Stimulated activated CD8-positive, alpha-beta memory T cell treated with anti-CD3 and anti-CD28 coated beads, Interleukin-2, amount 100 ng/mL, for 1 hour (primary cell): ENCODE measurements at regions not wholly inside any gene's neighbourhood (a gene's known extent, or its start where the extent isn't known, plus 50 kb on each side); places are given as distances from the start of the nearest gene placed in this dataset.

ENCODE experiments used
- DNase-seq, 2 donors: peaks; one replicate each; pipeline ENCODE4 v3.0.0-alpha.2; 2020; ENCODE audit warnings: low read depth in 2 of 2

DNA sequence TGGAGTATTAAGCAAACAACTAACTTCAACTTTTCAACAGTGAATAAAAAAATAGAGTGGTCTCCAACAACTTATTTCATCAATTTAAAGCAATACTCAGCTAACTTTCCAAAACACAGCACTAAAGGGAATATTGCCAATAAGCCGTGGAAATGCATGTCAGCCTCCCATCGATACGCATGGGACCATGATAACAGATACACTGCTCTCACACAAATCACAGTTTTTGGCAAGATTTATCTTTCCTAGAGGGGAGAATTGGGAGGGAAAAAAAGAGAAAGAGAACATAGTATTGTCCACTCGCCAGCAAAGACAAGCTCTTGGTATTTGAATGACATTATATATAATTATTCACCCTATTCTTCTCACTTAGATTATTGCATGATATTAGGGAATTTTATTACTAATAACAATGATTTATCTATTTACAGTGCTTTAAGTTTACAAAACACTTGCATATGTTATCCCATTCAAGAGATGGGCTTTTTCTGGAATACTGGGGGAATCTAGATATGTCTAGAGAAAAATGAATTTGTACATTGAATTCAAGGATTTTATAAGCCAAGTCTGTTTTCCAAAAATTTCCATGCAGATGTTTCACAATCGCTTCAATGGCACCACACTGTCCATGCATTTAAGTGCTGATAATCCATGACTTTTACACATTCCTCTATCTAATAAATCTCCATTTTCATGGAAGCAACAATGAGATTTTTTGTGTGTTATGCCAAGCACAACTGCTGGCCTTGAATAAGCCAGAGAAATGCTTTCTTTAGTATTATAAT, 194.0 kb upstream of the MGMT start:
- DNase-seq: no peak

GRCh38 chr10:129273860-129274259, 193.2 kb upstream of the MGMT start:
- no peak for DNase-seq

GRCh38 chr10:129274748-129275474, 192.1 kb upstream of the MGMT start:
- no peak for DNase-seq

DNA sequence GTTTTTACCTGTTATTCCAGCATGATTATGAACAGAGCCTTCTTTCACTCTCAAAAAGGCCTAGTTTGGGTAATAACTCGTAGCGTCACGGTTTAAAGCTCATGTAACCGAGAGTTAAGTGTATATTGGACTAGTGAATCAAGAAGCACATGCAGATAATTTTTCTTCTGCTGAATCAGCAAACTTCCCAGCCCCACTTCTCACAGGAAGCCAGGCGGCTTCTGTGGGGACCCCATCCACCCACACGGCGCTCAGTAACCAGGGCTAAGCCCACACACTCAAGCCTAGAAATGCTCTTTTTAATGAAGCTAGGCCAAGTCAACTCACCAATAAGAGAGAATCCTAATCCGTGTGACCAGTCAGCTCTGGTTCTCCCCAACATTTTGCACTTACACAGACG, 191.2 kb upstream of the MGMT start:
- DNase-seq: no peak

DNA sequence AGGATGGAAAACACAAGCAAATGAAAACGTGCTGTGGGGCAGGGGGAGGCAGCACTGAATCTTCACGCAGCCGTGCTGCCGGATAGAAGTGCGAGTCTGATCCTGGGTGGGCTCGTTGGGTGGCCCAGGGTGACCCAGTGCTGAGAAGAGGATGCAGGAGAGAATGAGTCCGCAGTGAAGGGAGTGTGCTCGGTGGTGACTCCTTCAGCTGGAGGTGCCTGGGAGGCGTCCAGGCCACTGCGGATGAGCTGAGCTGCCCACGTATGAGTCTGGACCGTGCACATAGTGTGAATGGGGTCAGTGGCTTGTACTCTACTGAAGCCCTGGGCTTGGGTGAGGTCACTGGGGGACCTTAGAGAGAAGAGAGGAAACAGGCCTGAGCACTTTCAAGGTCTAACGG, 190.0 kb upstream of the MGMT start:
- DNase-seq: no peak

- no peak for DNase-seq
These were observed 189.2 kb upstream of the MGMT start for GRCh38 chr10:129277841-129278240.

DNA sequence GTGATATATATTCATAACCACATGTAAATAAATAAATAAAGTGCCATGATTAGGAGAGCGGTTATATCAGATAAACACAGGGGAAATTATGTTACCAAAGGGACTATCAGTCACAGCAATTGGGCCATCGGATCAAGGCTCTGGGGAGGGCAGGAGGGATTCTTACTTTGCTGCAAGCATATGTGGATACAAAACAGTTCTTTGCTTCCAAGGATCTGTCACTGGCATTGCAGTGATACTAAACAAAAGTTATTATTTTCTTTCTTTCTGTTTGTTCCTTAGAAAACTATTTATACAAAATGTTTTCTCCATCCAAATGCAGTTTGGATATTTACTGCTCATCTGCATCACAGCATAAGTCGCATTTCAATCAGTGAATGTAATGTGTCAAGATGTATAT, 188.4 kb upstream of the MGMT start:
- DNase-seq: no peak

DNA sequence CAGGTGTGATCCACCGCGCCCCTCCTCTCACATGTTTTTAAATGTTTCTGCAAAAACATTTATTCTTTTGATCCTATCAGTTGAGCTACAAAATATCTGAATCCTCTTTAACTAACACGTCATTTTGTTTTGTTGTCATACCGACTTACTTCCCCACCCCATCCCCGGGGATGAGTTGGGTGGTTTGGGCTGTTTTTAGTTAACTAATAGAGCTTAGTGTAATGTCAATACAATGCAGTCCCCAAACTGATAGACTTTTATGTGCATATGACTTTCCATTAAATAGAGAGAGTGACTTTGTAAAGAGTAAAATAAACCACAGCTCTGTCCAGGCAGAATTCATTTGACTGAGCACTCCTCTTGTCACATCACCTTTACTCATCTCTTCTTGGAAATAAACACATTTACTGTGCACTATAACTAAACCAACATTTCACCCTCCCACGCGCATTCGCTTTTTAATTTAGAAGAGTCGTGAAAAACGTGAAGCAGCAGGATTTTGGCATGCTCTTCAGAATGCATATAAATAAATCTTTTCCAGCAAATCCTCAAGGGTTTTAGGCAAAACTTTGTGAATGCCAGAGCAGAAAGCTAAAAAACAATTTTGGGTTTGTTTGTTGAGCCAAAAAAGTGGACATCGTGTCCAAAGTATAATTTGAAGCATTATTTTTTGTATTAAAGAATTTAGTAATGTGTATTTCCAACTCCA, 187.4 kb upstream of the MGMT start:
- DNase-seq: no peak

GRCh38 chr10:129280155-129280502, 186.9 kb upstream of the MGMT start:
- no peak for DNase-seq

DNA sequence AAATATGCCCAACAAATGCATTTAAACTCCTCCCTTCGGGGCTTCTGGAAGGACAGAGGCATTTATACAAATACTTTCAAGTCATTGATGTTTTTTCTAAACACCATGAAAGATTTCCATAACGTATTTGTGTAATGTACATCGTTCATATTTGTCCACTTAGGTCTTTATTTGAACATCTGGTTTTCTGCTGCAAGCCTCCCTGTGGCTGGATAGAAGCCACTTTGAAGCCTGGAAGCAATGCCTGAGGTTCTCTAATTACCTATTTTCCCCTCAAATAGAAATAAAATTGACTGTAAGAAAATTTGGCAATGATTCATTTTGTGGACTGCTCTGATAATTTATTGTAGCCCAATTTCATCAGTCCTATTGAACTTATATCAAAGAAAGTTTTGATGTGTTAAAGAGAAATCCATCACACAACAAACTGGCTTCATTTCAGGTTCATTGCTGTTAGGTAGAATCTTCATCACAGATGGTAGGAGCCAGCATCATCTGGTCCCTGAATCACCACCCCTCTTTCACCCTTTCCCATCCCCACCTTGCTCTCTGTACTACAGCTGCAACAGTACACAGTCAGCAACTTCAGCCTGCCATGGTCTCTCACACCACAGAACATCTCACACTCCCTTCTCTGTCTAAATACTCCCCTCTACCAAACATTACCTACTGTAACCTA, 186.0 kb upstream of the MGMT start:
- DNase-seq: no peak

DNA sequence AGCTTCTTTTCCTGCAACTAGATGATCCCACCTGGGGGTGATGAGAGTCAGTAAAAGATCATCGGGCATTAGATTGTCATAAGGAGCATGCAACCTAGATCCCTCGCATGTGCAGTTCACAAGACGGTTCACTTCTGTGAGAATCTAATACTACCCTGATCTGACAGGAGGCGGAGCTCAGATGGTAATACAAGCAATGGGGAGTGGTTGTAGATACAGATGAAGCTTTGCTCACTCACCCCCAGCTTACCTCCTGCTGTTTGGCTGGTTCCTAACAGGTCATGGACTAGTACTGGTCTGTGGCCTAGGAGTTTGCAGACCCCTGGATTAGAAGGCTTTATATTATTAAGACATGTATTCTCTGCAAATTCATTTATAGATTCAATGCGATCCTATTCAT, 181.6 kb upstream of the MGMT start:
- no peak for DNase-seq

DNA sequence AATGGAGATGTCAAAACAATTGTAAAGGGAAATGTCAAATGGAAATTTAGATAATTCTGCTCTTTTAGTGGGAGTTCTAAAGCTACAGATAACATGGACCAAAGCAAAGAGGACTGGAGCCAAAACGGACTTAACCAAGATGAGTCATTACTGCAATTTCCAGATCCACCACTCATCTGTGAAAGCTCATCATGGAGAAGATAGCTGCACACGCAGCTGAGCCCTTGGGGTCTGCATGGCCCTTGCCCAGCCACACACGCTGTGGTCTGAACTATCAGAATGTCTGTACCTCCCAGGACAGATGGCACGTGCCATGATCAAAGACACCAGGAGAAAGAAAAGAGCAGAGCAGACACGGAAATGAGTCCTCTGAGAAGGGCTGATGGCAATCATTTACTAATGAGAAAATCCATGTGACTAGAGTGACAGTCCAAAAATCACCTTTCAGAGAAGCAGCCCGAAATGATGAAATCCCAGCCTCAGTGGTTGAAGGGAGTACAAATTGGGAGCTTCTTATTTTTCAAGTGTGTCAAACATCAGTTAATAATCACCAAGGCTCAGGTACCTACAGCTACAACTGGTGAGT, 177.9 kb upstream of the MGMT start:
- no peak for DNase-seq

DNA sequence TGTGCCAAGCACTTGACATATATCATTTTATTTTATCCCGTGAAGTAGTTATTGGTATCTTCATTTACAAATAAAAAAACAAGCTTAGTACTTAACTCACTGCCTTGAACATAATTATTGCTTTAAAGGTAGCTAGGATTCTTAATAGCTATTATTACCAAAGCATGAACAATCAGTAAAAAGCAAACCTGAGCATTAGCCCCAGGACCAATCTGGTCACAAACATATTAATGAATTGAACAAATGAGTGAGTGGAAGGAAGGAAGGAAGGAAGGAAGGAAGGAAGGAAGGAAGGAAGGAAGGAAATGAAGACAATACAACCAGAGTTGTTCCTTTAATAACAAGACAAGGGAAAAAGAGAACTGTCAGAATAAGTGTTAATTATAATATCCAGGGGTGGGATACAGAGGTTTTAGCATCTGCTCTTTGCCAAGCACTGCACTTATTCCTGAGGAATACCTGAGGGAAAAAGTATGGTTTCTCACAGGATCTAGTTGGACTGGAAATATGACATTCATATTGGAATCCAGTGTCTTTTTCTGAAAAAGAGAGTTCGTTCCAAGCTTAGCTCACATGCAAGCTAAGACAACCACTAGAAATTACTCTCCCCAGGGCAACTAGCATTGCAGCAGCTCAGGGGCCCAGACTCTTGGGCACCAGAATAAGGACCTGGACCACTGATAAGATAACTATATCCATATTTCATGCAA, 172.9 kb upstream of the MGMT start:
- DNase-seq: no peak

DNA sequence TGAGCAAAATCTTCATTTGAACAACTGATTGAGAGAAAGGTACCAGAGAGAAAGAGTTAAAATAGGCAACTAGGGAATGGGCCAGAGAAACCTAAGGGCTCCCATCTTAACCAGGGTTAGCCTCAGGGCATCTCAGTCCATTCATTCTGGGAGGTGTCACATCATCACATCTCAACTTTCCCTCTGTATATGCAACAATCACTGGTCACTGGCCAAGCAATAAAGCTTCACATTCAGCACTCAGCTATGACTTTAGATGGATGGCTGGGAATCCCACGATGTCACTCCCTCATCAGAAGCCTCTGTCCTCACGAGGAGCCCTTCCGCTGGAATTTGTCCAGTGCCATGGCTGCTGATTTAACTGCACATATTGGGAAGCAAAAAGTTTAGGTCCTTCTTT, 172.1 kb upstream of the MGMT start:
- DNase-seq: no peak

GRCh38 chr10:129305046-129305445, 162.0 kb upstream of the MGMT start:
- DNase-seq: no peak

DNA sequence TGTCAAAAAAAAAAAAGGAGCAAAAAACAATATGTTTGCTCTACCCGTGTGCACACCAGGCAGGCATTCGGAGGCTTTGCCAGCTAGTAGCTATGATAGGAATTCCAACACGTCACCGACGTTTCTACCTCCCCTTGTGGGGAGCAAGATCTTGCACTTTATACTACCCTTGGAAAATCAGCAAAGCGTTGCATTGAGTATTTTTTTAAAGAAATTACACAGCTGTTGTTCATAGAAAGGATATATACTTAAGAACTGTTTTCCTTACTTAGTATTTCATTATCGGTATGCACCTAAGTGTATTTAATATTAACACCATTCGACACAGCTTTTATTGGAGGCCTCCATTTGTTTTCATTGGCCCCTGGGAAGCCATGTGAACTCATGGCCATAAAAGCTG, 159.9 kb upstream of the MGMT start:
- DNase-seq: no peak

- DNase-seq: no peak
These were observed 158.0 kb upstream of the MGMT start for GRCh38 chr10:129308953-129309564.

DNA sequence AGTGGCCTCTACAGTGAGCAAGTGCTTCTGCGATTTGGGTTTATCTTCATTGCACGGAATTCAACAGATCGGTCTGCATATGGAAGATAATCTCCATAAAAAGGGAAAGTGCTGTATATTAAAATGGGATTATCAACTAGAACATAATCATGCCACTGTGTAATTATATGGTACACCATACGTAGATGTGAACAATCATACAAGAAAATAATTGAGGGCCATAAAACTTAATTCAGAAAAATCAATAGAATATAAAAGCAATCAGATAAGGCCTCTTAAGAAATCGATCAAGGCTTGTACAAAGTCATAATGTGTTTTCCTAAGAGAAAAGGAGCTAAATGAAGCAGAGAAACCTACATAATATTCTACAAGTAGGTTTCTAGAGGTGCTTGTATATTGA, 157.5 kb upstream of the MGMT start:
- DNase-seq: no peak

DNA sequence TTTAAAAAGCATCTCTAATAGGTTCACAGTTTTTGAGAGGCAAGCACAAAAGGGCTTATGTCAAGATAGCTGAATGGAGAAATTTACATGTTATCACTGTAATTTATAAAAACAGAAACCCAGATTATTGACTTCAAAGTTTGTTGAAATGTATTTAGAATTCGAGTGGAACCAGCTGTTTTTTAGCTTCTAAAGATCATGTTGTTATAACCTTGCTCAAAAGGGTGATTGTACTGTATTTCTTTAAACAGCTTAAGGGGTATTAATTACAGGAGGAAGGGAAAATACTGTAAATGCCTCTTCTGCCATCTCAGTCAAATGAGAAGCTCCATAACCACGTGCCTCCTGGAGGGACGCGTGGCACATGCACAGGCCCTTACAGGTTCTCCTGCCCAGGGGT, 156.2 kb upstream of the MGMT start:
- DNase-seq: no peak

DNA sequence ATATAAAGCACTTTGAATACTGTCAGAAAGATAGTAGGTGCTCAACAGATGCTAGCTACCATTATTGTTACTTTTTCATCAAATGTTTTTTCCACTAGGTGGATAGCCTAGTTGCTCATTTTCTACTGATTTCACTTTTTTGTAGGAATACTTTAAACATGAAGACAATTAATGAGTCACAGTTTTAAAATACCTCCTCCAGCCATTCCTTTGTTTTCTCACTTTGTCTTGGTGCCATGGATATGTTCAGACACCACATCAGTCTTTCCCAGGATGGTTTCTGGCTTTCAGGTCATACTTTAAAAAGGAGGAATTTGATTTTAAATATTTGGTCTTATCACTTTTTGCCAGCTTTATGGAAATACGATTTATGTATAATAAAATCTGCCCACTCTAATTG, 147.1 kb upstream of the MGMT start:
- DNase-seq: no peak

DNA sequence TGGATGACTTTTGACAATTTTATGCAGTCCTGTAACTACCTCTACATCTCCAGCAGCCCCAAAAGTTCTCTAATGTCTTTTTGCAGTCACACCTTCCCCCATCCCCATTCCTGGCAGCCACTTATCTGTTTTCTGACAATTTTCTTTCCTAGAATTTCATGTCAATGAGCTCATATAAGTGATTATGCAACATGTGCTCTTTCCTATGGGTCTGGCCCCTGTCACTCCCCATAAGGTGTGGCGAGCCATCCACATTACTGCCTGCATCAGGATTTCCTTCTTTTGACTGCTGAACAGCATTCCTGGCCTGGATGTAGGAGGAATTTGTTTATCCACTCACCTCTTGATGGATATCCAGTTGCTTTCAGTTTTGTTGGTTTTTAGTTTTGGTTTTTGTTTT, 146.7 kb upstream of the MGMT start:
- DNase-seq: no peak
